ENCODE measurements at regions not wholly inside any gene's neighbourhood (a gene's known extent, or its start where the extent isn't known, plus 50 kb on each side); places are given as distances from the start of the nearest gene placed in this dataset.

GRCh38 chr16:61403386-61403785, 632.9 kb downstream of the CDH8 start:
- no peaks in the 10 kb centered on the region for H3K79me2 ChIP-seq (ENCODE audit: control insufficient read depth, insufficient read depth, low read length)
- H3K36me3 ChIP-seq (ENCODE audit: control insufficient read depth, insufficient read depth, low read length), result no peaks in the 10 kb centered on the region
- ChIA-PET POLR2A (no interaction called here), CTCF (ENCODE audit: low intra/inter-chr PET ratio) (no interaction called here)
- H3K27me3 ChIP-seq (ENCODE audit: control insufficient read depth in 2 of 2, insufficient read depth in 2 of 2, low read length in 2 of 2), result no peaks in the 10 kb centered on the region
- BruUV-seq (replicated peaks), result no TSS peak
- H3K27ac ChIP-seq (ENCODE audit: extremely low read depth, low read depth, low read length), result no peak overlapping the region
- 0 out of 2 replicates have a peak, but pooled peaks cover 2% of the 10 kb centered on the region for H3K9me3 ChIP-seq (replicated peaks; ENCODE audit: control insufficient read depth, insufficient read depth, low read depth, low read length)
- no peaks in the 10 kb centered on the region for H3K9me1 ChIP-seq (ENCODE audit: control insufficient read depth, insufficient read depth, low read length)
- no peak overlapping the region for H3K9ac ChIP-seq (ENCODE audit: insufficient read depth in 1 of 2, low read depth in 2 of 2, low read length in 2 of 2)
- no peaks in the 10 kb centered on the region for H3K4me1 ChIP-seq (replicated peaks in 1 of 2; ENCODE audit: control insufficient read depth in 2 of 2, insufficient read depth in 2 of 2, low read length in 2 of 2)
- no peak overlapping the region for H3K4me2 ChIP-seq (ENCODE audit: insufficient read depth, low read length)
- ATAC-seq, result no peak
- no peak overlapping the region for H2AFZ ChIP-seq (ENCODE audit: low read depth, low read length)
- FAIRE-seq, result no peak
- 0% methylated on average over 4 of the region's 4 CpGs for WGBS (ENCODE audit: insufficient coverage, low coverage, missing lambda C conversion rate)
- intact Hi-C loops (cut with micrococcal nuclease), result no loop called here
- no peak overlapping the region for H3K4me3 ChIP-seq
- in situ Hi-C loops (cut with MboI), result no loop called here
- DNase-seq (ENCODE audit: extremely low read depth in 1 of 4, low spot score in 3 of 4), result no peak
- H4K20me1 ChIP-seq (replicated peaks; ENCODE audit: control insufficient read depth, insufficient read depth, low read length), result no peaks in the 10 kb centered on the region
- no peak for TF ChIP-seq ASH1L (IDR thresholded peaks at IDR 0.05; ENCODE audit: borderline replicate concordance, low read depth, partially characterized antibody)
- no peak for TF ChIP-seq CREB3L1 (IDR thresholded peaks at IDR 0.05; ENCODE audit: borderline replicate concordance, low read depth)
- no peak for TF ChIP-seq MBD1 (CRISPR knock-in tag; IDR thresholded peaks at IDR 0.05)
- no peak for TF ChIP-seq PHF8 (IDR thresholded peaks at IDR 0.05; ENCODE audit: borderline replicate concordance, low read length)
- no peak for TF ChIP-seq JUND (IDR thresholded peaks at IDR 0.05; ENCODE audit: borderline replicate concordance, low read depth, low read length)
- no peak for TF ChIP-seq JUND (tag; IDR thresholded peaks at IDR 0.05; ENCODE audit: borderline replicate concordance, low read depth, low read length)
- TF ChIP-seq E2F4 (CRISPR knock-in tag; IDR thresholded peaks at IDR 0.05; ENCODE audit: low read depth), result no peak
- no peak for TF ChIP-seq ZNF449 (CRISPR knock-in tag; IDR thresholded peaks at IDR 0.05)
- TF ChIP-seq ETV6 (IDR thresholded peaks at IDR 0.05; ENCODE audit: borderline replicate concordance in 1 of 2, low read depth in 2 of 2, low read length in 1 of 2), result no peak
- TF ChIP-seq ETV6 (CRISPR knock-in tag; IDR thresholded peaks at IDR 0.05; ENCODE audit: borderline replicate concordance), result no peak
- no peak for TF ChIP-seq PREB (CRISPR knock-in tag; IDR thresholded peaks at IDR 0.05)
- TF ChIP-seq TEAD4 (IDR thresholded peaks at IDR 0.05; ENCODE audit: low read length), result no peak
- TF ChIP-seq TEAD4 (CRISPR knock-in tag; IDR thresholded peaks at IDR 0.05; ENCODE audit: borderline replicate concordance), result no peak
- no peak for TF ChIP-seq SP1 (CRISPR knock-in tag; IDR thresholded peaks at IDR 0.05)
- TF ChIP-seq ZNF311 (CRISPR knock-in tag; IDR thresholded peaks at IDR 0.05), result no peak
